ENCODE measurements at regions not wholly inside any gene's neighbourhood (a gene's known extent, or its start where the extent isn't known, plus 50 kb on each side); places are given as distances from the start of the nearest gene placed in this dataset.

DNA sequence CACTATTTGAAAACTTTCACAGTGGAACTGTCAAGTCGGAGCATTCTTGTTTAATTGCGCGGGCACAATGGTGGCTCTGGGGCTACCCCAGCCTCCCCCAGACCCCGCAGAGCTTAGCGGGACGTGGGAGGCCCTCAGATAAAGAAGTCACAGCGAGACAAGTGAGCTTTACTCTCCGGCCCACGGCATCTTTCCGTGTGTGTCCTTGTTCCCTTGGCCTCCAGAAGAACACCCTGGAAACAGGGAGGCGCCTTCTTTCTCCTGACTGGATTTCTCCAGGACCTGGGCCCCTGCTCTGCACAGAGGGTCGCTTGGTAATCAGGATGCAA lies 382.8 kb downstream of the RRAGC start:
- TF ChIP-seq, protein P1, sequence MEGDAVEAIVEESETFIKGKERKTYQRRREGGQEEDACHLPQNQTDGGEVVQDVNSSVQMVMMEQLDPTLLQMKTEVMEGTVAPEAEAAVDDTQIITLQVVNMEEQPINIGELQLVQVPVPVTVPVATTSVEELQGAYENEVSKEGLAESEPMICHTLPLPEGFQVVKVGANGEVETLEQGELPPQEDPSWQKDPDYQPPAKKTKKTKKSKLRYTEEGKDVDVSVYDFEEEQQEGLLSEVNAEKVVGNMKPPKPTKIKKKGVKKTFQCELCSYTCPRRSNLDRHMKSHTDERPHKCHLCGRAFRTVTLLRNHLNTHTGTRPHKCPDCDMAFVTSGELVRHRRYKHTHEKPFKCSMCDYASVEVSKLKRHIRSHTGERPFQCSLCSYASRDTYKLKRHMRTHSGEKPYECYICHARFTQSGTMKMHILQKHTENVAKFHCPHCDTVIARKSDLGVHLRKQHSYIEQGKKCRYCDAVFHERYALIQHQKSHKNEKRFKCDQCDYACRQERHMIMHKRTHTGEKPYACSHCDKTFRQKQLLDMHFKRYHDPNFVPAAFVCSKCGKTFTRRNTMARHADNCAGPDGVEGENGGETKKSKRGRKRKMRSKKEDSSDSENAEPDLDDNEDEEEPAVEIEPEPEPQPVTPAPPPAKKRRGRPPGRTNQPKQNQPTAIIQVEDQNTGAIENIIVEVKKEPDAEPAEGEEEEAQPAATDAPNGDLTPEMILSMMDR (IDR thresholded peaks at IDR 0.05; ENCODE audit: low read length) = no peak
- no peak for TF ChIP-seq EZH2 (IDR thresholded peaks at IDR 0.05; ENCODE audit: borderline replicate concordance, low read length)

Data from OCI-LY1 (cell line).